Stomach (tissue), 8 donors: ENCODE measurements at regions not wholly inside any gene's neighbourhood (a gene's known extent, or its start where the extent isn't known, plus 50 kb on each side); places are given as distances from the start of the nearest gene placed in this dataset.

Experiments used
- DNase-seq, 2 donors: peaks; one replicate each; pipeline versions ENCODE4 v3.0.0 to v3.0.0-alpha.2; 2013 to 2019
- H3K27ac ChIP-seq, 5 donors: fragments of 200-600 bp in 4 of 5; sonication (generic) in 4 of 5; one replicate each; pipeline ENCODE4 v1.5.1; 2013 to 2019; ENCODE audit warnings: mild to moderate bottlenecking in 1 of 5, moderate library complexity in 1 of 5
- H3K27me3 ChIP-seq, 3 donors: fragments of 200-600 bp; sonication (generic); one replicate each; pipeline ENCODE4 v1.5.1; 2017 to 2019; ENCODE audit warnings: mixed run types in 1 of 3
- H3K36me3 ChIP-seq, 4 donors: fragments of 200-600 bp; sonication (generic); 1 replicate in 3 of 4; 2 replicates in 1 of 4; pipeline ENCODE4 v1.5.1; 2016 to 2019
- H3K4me1 ChIP-seq, 4 donors: fragments of 200-600 bp; sonication (generic); one replicate each; pipeline ENCODE4 v1.5.1; 2016 to 2019
- H3K4me3 ChIP-seq, 4 donors: fragments of 200-600 bp; sonication (generic) in 3 of 4; one replicate each; pipeline ENCODE4 v1.5.1; 2016 to 2019; ENCODE audit warnings: mild to moderate bottlenecking in 1 of 4
- H3K9me3 ChIP-seq, 4 donors: fragments of 200-600 bp; sonication (generic); one replicate each; pipeline ENCODE4 v1.5.1; 2016 to 2019
- EP300 ChIP-seq: sonication (generic); formaldehyde crosslinking; IDR thresholded peaks from one replicate; pipeline ENCODE4 v1.6.1; 2017; ENCODE audit warnings: antibody characterized with exemption
- POLR2A ChIP-seq, 4 donors: fragments of 450-650 bp; IDR thresholded peaks; one replicate each; pipeline ENCODE4 v1.6.1; 2016; ENCODE audit warnings: antibody characterized with exemption in 4 of 4, control low read depth in 2 of 4, mild to moderate bottlenecking in 1 of 4, moderate library complexity in 1 of 4
- POLR2AphosphoS5 ChIP-seq, 3 donors: sonication (generic); formaldehyde crosslinking; IDR thresholded peaks; one replicate each; pipeline ENCODE4 v1.6.1; 2016; ENCODE audit warnings: antibody characterized with exemption in 3 of 3
- WGBS, 5 donors: extraction: QIAGEN DNeasy Blood & Tissue Kit in 3 of 5; methylation state at CpG; one replicate each; pipeline versions ENCODE4 v1.1.5 to v1.1.7; 2013 to 2018; 5-methylcytosine and 5-hydroxymethylcytosine counted together
- intact Hi-C: fragments of 100-400 bp; cut with DNase I; formaldehyde crosslinking; loops from one replicate; pipeline ENCODE4 v1.15.1; 2023; ENCODE audit warnings: low total_unique reads
- TF ChIP-seq, protein P1 (sequence below), 7 experiments: fragments of 450-650 bp in 4 of 7; fragments of 200-600 bp in 3 of 7; sonication (generic) in 3 of 7; IDR thresholded peaks; one replicate each; pipeline ENCODE4 v1.5.1; 2016 to 2019; ENCODE audit warnings: antibody characterized with exemption in 7 of 7, control low read depth in 2 of 7, mild to moderate bottlenecking in 1 of 7
- donor health status: healthy with polysubstance abuse.
- donor health status: Bipolar disorder and iron deficiency.
- donor health status: healthy.

DNA sequence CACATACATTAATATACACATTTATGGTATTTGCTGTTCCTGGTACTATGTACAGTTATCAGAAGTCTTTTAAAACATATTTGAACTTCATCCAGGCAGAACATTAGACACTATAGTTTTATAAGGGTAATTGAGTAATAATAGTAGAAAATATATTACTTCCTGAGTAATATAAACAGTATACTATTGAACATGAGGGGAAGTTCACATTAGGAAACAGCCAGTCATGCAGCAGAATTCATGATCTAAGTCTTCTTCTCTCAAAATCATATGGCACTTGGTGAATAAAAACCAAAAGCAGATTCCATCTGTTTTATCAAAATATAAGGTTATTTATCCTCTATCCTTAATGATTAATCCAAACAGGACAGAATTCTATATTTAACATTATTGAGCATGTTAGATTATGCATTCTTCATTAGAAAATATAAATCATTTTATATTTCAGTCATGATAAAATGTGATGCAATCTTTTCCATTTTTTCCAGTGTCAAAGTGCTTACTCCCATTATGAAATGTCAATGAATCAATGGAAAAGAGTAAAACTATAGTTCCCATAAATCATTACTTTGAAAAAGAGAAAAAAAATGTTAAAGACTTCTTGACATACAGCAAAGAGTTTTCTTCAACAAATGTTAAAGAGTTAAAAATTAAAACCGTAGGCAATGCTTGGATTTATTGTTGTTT lies 584.3 kb upstream of the TUSC1 start:
- WGBS, 5 donors, result 66 to 81% (median 79%) methylated on average over 1 of the region's 1 CpG
- intact Hi-C loops, result no loop called here
- Histone ChIP-seq H3K27me3 (no peaks in the 10 kb centered on the region), H3K27ac (no peak overlapping the region), H3K36me3 (no peaks in the 10 kb centered on the region), H3K4me3 (no peak overlapping the region), H3K4me1 (no peaks in the 10 kb centered on the region), H3K9me3 (no peaks in the 10 kb centered on the region)
- TF ChIP-seq POLR2AphosphoS5 (IDR thresholded peaks at IDR 0.05) (no peak), EP300 (no peak), POLR2A (IDR thresholded peaks at IDR 0.05) (no peak)
- TF ChIP-seq, protein P1, sequence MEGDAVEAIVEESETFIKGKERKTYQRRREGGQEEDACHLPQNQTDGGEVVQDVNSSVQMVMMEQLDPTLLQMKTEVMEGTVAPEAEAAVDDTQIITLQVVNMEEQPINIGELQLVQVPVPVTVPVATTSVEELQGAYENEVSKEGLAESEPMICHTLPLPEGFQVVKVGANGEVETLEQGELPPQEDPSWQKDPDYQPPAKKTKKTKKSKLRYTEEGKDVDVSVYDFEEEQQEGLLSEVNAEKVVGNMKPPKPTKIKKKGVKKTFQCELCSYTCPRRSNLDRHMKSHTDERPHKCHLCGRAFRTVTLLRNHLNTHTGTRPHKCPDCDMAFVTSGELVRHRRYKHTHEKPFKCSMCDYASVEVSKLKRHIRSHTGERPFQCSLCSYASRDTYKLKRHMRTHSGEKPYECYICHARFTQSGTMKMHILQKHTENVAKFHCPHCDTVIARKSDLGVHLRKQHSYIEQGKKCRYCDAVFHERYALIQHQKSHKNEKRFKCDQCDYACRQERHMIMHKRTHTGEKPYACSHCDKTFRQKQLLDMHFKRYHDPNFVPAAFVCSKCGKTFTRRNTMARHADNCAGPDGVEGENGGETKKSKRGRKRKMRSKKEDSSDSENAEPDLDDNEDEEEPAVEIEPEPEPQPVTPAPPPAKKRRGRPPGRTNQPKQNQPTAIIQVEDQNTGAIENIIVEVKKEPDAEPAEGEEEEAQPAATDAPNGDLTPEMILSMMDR (IDR thresholded peaks at IDR 0.05), result no peak
- no peak for DNase-seq

DNA sequence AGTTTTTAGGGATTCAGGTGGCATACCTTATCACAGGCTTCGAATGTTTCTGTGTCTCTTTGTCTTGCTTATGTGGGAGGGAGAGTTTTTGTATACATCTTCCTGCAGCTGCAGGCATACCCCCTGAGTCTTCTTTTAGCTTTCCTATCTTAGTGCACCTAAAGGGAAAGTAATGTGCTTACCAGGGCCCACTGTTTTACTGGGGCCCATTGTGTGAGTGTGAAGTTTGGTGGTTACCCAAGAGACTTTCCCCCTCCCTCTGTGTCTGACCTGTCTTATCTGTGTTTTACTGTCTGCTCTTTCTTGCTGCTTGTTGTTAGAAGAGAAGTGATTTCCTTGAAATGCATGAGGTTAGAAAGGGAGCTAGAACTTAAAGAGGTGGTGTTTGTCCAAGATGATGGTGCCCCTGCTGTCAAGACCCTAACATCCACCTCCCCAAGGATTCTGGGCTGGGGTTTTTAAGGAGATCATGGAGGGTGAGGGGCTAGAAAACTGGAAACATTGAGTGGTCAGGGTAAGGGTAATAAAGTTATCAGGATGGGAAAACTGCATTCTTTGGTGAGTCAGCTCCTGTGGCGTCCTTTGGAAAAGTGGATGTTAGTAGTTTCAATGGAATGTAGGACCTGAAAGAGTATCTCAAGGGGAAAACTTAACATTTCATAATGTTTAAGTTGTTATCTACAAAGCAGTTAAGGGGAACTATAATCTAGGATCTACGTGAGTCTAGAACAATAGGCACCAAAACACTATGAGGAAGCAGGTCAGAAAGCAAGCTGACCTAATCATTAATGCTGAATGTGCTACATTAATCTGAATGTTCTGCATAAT lies 583.5 kb upstream of the TUSC1 start:
- Histone ChIP-seq H3K27me3 (no peaks in the 10 kb centered on the region), H3K4me1 (no peaks in the 10 kb centered on the region), H3K36me3 (no peaks in the 10 kb centered on the region), H3K4me3 (no peak overlapping the region), H3K27ac (no peak overlapping the region), H3K9me3 (no peaks in the 10 kb centered on the region)
- intact Hi-C loops, result no loop called here
- TF ChIP-seq POLR2A (IDR thresholded peaks at IDR 0.05), result no peak
- TF ChIP-seq EP300, result no peak
- TF ChIP-seq, protein P1 (IDR thresholded peaks at IDR 0.05), result no peak
- TF ChIP-seq POLR2AphosphoS5 (IDR thresholded peaks at IDR 0.05), result no peak
- WGBS, 5 donors, result 40 to 55% (median 45%) methylated on average over 3 of the region's 3 CpGs
- DNase-seq, result no peak

DNA sequence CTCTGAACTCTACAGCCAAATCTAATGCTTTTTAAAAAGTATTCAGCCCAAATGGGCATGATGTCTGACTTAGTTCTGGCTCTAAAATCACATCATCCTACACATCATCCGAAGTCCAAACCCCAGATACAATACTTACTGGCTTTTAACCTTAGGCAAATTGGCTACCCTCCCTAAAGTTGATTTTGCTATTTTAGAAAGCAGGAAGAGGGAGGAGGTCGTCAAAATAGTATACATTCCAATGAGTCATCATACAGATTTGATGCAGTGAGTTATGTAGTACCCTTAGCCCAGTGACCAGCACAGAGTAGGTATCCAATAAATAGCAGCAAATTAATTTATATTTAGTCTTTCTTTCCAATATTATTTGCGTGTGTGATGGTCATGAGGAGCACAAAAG lies 582.0 kb upstream of the TUSC1 start:
- H3K4me3 ChIP-seq, result no peak overlapping the region
- H3K27me3 ChIP-seq, result no peaks in the 10 kb centered on the region
- H3K4me1 ChIP-seq, result no peaks in the 10 kb centered on the region
- H3K27ac ChIP-seq, result no peak overlapping the region
- no peak for DNase-seq
- TF ChIP-seq POLR2AphosphoS5 (IDR thresholded peaks at IDR 0.05), result no peak
- TF ChIP-seq EP300, result no peak
- TF ChIP-seq POLR2A (IDR thresholded peaks at IDR 0.05), result no peak
- TF ChIP-seq, protein P1 (IDR thresholded peaks at IDR 0.05), result no peak
- H3K9me3 ChIP-seq, result no peaks in the 10 kb centered on the region
- intact Hi-C loops, result no loop called here
- H3K36me3 ChIP-seq, result no peaks in the 10 kb centered on the region
- 48 to 63% (median 58%) methylated on average over 3 of the region's 3 CpGs for WGBS, 5 donors

DNA sequence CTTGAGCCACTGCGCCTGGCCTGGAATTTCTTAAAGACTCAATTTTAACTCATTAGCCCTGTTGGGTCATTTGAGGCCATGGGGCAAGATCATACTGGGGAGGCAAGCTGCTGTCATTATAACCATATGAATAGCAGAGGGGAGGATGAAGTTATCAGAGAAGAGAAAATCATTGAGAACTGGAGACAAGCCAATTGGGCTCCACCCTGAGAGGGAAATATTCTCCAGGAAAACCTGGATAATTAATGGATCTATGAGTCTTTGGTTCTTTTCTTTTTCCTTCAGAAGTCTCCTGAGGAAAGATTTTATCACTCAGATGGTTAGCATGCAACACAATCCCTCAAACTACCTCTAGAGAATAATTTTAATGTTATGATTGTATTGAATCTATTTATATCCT lies 569.6 kb upstream of the TUSC1 start:
- no peak for DNase-seq
- H3K36me3 ChIP-seq, result no peaks in the 10 kb centered on the region
- no peak overlapping the region for H3K4me3 ChIP-seq
- intact Hi-C loops, result no loop called here
- TF ChIP-seq EP300 (no peak), POLR2A (IDR thresholded peaks at IDR 0.05) (no peak), POLR2AphosphoS5 (IDR thresholded peaks at IDR 0.05) (no peak)
- TF ChIP-seq, protein P1 (IDR thresholded peaks at IDR 0.05), result no peak
- peaks cover 0 to 10% (median 5%) of the 10 kb centered on the region in 4 donors for H3K9me3 ChIP-seq
- no peak overlapping the region for H3K27ac ChIP-seq
- no peaks in the 10 kb centered on the region for H3K27me3 ChIP-seq
- H3K4me1 ChIP-seq, result no peaks in the 10 kb centered on the region
- WGBS, 5 donors, result 79 to 95% (median 88%) methylated on average over 1 of the region's 1 CpG
